ENCODE measurements at regions not wholly inside any gene's neighbourhood (a gene's known extent, or its start where the extent isn't known, plus 50 kb on each side); places are given as distances from the start of the nearest gene placed in this dataset.

GRCh38 chr1:47650205-47650604, 212.4 kb downstream of the FOXD2 start:
- TF ChIP-seq CTCF (conservative IDR thresholded peaks at IDR 0.05; ENCODE audit: low read depth in 2 of 2), result no peak
- TF ChIP-seq REST (IDR thresholded peaks at IDR 0.05; ENCODE audit: unreplicated experiment), result no peak
- no peak for TF ChIP-seq EZH2 (IDR thresholded peaks at IDR 0.05; ENCODE audit: low read depth, unreplicated experiment)
